NCI-H748 treated with DMSO at 0.1 percent for 48 hours (cell line): ENCODE measurements at regions not wholly inside any gene's neighbourhood (a gene's known extent, or its start where the extent isn't known, plus 50 kb on each side); places are given as distances from the start of the nearest gene placed in this dataset.

ENCODE experiments used
- DNase-seq: peaks from one replicate; lab custom pipeline; 2025; lab: John Stamatoyannopoulos, UW

- DNase-seq = no peak
Observed at GRCh38 chr3:180341516-180341915, 260.4 kb upstream of the TTC14 start.

- no peak for DNase-seq
Observed at GRCh38 chr3:180351601-180352000, 250.4 kb upstream of the TTC14 start.

DNA sequence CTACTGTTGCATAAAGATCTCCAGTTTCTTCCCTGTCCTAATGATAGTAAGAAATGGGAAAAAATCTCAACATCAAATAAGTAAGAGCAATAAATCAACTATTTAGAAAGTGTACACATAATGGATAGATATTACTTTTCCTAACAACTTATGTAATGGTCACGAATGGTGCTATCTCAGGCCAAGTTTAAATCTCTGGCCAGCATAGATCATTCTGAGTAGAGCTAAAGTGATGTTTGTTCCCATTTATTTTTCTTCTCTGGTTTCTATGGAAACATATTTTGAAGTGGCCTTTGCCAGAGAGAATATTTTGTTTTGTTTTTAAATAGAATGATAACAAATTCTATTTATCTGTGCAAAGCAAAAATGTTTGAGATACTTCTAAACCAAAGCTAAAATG, 249.7 kb upstream of the TTC14 start:
- no peak for DNase-seq

- DNase-seq = no peak
Observed at GRCh38 chr3:180354214-180354613, 247.7 kb upstream of the TTC14 start.

GRCh38 chr3:180358179-180358578, 243.8 kb upstream of the TTC14 start:
- DNase-seq = no peak

GRCh38 chr3:180359061-180359952, 242.7 kb upstream of the TTC14 start:
- DNase-seq = no peak

DNA sequence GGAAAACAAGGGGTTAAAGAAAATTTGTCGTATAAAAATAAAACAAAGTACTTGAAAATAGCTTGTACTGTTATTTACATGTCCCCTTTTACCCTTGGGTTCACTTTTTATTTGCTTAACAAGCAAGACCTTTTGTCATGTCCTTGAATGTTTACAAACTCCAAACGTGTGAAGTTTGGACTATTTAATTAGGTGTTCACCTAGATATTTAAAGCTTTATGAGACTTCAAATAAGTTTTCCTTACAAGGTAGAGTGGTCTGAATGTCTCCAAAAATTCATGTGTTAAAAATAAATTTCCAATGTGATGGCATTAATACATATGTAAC, 242.0 kb upstream of the TTC14 start:
- DNase-seq = no peak

DNA sequence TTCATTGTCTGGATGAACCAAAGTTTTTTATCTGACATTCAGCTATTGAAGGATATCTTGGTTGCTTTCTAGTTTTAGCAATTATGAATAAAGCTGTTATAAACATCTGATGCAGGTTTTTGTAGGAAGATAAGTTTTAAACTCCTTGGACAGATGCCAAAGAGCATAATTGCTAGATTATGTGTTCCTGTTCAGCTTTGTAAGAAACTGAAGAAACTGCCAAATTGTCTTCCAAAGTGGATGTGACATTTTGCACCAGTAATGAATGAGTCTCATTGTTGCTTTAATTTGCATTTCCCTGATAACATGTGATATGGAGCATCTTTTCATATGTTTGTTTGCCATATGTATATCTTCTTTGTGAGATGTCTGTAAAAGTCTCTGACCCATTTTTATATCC, 239.9 kb upstream of the TTC14 start:
- DNase-seq = no peak

DNA sequence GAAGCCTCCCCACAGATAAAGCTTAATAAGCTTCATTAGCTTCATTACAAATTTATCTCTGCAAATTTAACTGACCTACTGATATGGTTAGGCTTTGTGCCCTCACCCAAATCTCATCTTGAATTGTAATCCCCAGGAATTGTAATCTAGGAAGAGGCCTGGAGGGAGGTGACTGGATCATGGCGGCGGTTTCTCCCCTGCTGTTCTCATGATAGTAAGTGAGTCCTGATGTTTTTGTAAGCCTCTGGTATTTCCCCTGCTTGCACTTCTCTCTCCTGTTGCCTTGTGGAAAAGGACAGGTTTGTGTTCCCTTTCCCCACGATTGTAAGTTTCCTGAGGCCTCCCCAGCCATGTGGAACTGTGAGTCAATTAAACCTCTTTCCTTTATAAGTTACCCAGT, 226.1 kb upstream of the TTC14 start:
- no peak for DNase-seq

- DNase-seq = no peak
Observed at GRCh38 chr3:180378496-180378895, 223.5 kb upstream of the TTC14 start.

GRCh38 chr3:180382638-180383180, 219.3 kb upstream of the TTC14 start:
- DNase-seq = no peak

DNA sequence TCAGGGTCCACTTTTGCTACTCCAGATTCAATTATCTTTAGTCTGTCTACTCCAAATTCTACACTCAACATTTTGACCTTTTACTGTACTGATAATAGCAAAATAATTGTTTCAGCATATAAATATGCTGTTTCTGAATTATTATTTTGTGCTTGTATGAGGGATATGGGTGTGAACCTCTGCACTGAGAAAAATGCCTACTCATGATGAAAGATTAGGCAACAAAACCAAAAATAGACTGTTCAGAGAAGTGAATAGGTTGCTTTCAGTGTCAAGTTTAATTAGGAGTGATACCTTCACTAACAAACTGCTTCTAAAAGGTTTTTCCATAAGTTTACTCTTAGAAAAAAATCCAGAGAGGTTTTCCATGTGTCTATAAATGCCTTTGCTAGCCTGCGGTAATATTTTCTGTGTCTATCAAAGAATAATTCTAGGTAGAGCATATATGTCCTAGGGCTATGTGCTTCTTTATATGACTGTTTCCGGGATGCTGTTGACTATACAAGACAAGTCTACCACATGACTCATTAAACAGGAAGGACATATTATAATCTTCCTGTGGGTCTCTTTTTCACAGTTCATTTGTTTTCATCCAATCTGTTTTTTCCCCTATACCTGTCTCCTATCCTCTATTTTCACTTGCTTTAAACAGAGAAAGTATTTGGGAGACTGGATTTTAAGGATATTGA, 218.5 kb upstream of the TTC14 start:
- no peak for DNase-seq

- DNase-seq = no peak
Observed at GRCh38 chr3:180390313-180390712, 211.7 kb upstream of the TTC14 start.

DNA sequence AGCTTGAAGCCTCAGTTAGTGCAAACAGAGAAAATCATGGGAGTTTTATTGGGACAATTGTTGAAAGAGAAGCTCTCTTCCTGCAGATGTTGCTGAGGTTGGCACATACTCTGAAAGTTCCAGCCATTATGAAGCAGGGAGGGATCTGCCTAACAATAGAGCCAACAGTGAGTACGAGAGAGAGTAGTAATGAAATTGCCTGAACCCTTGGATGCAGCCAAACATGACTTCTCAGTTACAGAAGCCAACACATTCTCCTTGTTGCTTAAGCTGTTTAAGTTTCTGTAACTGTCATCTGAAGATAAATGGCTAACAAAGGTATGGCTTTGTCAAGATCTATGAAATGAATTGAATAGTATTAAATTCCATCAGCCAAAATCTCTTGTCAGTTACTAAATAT, 211.0 kb upstream of the TTC14 start:
- no peak for DNase-seq

DNA sequence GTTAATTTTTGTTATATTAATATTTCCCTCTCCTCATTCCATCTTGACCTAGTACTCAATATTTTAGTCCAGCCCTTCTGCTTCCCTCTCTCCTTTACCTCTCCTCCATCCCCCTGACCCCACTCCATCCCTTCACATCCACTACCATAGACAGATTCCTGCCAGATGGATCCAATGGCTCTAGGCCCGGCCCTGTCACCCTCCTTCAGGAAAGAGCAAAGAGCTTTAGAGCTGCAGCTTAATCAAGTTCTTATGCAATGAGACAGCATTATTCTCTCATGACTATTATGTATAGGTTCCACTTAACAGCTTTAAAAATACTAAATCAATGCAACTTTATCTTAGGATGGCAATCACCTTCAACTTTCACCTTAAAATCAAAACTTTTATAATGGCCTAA, 200.7 kb upstream of the TTC14 start:
- no peak for DNase-seq

DNA sequence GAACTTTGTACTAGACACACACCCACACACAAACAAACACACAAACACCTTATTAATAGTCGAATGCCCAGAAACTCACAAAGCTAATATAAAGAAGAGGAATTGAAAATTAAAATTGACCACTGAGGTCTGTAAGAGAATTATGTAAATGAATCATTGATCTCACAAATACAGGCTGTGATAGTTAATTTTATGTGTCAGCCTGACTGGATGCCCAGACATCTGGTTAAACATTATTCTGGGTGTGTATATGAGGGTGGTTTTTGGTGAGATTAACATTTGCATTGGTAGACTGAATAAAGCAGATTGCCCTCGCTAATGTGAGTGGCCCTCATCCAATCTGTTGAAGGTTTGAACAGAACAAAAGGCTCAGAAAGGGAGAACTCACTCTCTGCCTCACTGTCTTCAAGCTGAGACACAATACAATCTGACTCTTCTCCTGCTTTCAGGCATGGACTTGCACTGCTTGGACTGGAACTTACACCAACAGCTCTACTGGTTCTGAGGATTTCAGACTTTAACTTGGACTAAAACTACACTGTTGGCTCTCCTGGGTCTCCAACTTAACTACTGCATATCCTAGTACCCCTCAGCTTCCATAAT, 199.4 kb upstream of the TTC14 start:
- DNase-seq = no peak

DNA sequence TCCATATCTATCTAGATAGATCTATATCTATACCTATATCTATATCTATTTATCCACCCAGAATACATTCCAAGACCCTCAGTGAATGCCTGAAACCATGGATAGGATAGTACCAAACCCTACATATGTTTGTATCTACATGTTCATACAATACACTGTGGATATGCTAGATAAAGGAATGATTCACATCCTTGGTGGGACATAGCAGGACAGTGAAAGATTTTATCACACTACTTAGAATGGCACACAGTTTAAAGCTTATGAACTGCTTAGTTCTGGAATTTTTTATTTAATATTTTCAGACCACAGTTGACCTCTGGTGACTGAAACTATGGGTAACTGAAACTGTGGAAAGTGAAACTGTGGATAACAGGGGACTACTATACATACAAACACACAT, 198.8 kb upstream of the TTC14 start:
- no peak for DNase-seq

DNA sequence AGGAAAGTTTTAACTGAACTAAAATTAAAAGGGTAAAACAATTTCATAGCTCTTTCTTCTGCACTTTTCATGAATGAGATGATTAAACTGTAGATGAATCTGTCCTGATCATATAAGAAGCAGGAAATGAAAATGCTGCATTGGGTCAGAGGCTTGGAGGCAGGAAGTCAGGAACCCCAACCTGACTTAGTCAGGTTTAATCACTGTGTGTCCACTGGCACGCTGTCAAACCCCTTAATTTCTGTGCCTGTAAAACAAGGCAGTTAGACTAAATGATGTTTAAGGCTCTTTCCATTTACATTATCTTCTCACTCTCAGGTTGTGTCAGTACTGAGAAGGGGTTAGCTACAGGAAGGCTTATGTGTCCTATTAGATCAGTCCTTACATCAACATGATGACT, 193.3 kb upstream of the TTC14 start:
- no peak for DNase-seq

DNA sequence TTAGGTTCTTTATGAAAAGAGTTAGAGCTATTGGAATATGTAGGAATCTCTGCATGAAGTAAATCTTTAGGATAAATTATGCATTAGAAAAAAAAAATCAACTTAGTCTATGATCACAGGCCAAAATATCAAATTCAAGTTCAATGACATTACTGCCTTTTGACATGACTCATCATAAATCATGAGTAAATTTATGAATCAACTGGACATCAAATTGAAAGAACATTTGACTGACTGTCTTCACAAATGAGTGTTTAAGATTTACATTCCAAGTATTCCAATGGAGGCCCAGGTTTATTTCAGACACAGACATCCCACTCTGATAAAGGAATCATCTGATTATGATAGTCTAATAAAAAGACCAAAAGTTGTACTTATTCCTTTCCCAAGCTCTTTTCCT, 192.8 kb upstream of the TTC14 start:
- no peak for DNase-seq

GRCh38 chr3:180409883-180410282, 192.1 kb upstream of the TTC14 start:
- DNase-seq = no peak

DNA sequence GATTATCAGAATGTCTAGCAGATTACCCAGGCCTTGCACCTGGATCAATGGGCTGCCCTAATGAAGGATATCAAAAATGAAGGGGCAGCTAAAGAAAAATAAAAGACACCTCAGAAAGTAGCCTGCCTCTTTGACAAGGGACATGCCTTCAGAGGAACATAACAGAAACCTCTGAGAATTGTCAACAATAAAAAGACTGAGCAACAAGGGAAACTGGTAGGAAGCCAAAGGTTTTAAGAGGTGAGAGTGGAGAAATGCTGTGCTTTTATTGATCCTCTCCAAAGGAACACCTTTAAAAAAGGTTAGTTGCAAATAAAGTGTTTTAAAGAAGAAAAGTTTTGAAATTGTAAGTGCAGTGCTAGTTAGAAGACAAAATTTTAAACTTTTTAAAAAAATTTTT, 187.8 kb upstream of the TTC14 start:
- no peak for DNase-seq

DNA sequence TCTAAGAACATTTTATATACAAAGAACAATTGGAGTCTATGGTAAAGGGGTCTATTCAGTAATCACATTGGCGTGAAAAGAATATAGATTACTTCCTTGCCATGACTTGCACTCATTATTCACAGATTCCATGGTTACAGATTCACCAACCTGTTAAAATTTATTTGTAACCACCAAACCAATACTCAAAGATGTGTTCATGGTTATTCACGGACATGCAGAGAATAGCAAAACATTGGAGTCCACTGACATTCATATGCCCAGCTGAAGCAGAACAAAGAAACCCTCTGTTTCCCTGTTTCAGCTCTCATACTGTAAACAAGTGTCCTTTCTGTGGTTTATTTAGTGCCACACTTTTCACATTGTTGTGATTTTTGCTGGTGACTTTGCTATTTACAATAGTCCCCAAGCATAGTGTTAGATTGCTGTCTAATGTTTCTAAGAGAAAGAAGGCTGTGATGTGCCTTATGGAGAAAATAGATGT, 185.8 kb upstream of the TTC14 start:
- DNase-seq = no peak

DNA sequence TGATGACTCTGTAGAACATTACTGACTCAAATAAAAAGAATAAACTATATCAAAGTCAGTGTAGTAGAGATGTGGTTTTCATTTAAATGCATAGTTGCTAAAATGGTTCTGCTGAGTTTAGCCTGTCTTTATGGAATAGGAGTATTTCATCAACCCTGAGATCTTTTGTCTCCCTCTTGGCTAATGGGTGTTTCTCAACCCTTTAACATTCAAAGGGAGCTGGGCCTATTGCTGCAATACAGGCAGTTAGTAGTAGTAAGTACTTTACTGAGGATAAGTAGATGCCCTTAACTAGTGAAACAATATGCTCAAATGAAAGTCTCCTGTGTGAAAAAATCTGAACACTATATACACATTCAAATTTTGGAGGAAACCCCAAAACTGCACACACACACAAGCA, 184.7 kb upstream of the TTC14 start:
- no peak for DNase-seq
